SW480 (cell line): ENCODE measurements at regions not wholly inside any gene's neighbourhood (a gene's known extent, or its start where the extent isn't known, plus 50 kb on each side); places are given as distances from the start of the nearest gene placed in this dataset.
"Not testable (repeated sequence)": the region's sequence is repeated elsewhere in the genome, so short reads cannot be mapped to it uniquely, and the experiment has no call there.

ENCODE experiments used
- DNase-seq: peaks from one replicate; pipeline ENCODE4 v3.0.0-alpha.2; 2016; ENCODE audit warnings: low spot score

DNA sequence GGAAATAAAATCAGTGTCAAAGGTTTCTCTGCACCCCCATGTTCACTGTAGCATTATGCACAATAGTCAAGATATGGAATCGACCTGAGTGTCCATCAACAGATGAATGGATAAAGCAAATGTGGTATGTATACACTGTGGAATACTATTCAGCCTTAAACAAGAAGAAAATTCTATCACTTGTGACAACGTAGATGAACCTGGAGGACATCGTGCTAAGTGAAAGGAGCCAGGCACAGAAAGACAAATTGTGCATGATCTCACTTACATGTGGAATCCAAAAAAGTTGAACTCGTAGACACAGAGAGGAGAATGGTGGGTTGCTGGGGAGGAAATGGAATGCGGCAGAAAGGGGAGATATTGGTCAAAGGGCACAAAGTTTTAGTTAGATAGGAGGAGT is 136.3 kb upstream of the ESR1 start:
- no peak for DNase-seq

DNA sequence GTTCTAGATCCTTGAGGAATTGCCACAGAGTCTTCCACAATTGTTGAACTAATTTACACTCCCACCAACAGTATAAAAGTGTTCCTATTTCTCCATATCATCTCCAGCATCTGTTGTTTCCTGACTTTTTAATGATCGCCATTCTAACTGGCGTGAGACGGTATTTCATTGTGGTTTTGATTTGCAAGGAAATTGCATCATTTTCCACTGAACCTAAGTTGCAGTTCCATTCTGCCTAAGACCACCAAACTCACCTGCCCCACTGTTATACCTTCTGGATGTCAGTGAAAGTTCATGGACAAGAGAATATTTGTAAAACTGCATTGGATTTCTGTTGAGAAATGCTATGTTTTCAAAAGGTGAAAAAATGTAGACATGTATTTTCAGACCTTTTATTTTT is 132.9 kb upstream of the ESR1 start:
- no peak for DNase-seq

DNA sequence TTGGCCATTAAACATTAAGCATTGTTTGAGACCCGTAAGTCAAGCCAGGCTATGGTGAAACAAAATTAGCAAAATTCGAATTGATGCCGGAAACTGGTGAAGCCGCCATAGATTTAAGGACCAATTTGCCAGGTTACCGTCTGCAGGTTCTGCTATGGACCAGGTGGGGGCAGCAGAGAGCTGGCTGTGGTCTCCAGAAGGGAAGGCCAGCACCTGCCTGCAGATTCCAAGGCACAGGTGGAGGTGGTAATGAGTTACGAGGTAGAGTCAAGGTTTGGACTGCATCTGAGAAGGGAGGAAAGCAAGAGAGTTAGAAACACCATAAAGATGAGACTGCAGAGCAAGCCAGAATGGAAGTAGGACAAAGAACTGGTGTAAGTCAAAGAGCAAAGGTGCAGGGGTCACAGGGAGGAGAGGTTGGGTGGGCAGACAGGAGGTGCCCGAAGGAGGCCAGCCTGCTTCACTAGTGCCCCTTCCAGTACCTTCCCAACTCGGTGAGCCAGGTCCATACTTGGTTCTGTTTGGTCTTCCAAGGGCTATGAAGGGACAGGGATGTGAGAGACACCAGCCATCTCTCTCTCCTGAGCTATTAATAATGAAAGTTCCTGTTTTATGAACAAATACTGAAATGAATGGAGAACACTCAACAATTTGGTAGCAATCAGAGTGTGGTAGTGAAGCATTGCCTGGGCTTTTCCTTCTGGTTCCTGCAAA is 131.6 kb upstream of the ESR1 start:
- peak; percentile 56 for DNase-seq

DNA sequence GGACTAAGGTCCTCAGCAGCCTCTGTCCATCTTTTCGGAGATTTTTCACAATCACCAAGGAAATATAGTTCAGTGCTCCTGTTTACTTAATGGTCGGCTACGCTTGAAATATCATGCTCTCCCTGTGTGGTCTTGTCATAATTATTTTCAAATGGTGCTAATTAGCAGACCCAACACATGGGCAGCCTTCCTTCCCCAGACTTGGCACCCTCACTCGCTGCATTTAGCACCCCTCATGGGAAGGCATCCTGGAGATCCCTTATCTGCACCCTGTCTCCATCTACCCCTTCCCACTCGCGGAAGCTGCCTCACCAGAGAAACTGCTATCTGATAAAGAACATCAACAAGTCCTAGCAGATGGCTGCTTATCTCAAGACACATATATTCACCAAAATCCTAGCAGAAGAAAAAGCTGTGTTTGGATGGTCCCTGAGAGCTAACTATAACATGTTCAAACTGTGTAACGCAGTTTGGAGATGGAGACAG is 131.0 kb upstream of the ESR1 start:
- DNase-seq = no peak

DNA sequence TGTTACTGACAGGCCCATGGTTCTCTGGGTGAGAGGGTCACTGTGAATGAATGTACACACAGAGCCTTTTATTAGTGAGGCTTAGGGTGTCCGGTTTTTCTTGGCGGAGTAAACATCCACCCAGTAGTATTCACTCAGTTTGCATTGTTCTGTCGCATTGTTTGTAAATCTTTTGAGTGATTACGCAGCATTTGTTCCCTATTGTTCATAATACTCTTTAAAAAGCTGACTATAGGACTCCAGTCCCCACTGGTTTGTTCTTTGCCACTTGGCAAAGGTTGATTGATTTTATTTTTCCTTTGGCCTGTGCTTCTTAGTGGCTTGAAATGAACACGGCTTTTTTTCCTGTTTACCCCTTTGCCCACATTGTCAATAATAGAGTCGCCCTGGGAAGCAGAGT is 130.1 kb upstream of the ESR1 start:
- no peak for DNase-seq

DNA sequence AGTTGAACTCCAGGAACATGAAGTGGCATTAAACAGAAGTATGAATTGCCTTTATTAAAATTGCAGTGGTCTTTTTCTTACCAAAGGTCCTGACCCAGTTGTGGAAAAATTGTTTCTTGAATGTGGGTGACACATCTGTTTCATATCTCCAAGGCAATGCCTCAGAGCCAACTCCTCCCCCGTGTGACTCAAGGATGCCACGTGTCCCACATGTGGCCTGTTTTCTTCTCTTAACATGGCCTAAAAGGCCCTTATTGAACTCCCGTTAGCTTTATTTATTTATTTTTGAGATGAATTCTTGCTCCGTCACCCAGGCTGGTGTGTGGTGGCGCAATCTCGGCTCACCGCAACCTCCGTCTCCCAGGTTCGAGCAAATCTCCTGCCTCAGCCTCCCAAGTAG is 128.4 kb upstream of the ESR1 start:
- DNase-seq = no peak

DNA sequence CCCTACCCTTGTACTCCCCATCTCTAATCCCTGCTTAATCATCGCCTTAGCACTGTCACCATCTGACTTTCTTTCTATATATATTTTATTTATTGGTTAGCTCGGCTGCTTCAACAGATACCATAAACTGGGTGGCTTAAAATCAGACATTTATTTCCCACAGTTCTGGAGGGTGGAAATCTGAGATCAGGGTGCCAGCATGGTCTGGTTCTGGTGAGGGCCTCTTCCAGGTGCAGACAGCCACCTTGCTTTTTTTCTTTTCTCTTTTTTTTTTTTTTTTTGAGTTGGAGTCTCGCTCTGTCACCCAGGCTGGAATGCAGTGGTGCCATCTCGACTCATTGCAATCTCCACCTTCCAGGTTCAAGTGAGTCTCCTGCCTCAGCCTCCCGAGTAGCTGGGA is 127.5 kb upstream of the ESR1 start:
- no peak for DNase-seq

DNA sequence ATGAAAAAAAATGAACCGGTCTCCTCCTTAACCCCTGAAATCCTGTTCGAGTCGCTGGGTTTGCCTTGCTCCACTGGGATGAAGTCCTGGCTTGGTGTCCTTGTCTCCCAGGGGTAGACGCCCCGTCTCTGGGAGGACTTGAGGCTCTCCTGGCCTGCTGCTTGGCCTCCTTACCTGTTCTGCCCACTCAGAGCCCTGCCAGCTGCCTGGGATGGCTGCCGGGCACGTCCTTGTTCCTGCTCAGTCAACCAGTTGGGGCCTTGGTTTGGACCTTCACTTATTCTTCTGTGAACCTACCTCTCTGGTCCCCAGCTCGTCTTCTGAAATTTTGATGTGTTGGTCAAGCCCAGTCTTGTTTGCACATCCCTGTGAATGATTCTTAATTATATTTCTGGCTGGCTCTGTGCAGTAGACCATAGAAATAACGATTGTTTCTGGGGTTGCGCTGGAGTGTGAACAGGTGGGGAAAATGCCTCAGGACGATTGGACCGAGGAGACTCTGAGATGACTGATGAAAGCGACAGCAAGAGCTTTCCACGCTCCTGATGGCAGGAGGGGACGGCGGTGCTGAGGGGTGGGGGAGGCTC is 126.5 kb upstream of the ESR1 start:
- no peak for DNase-seq

DNA sequence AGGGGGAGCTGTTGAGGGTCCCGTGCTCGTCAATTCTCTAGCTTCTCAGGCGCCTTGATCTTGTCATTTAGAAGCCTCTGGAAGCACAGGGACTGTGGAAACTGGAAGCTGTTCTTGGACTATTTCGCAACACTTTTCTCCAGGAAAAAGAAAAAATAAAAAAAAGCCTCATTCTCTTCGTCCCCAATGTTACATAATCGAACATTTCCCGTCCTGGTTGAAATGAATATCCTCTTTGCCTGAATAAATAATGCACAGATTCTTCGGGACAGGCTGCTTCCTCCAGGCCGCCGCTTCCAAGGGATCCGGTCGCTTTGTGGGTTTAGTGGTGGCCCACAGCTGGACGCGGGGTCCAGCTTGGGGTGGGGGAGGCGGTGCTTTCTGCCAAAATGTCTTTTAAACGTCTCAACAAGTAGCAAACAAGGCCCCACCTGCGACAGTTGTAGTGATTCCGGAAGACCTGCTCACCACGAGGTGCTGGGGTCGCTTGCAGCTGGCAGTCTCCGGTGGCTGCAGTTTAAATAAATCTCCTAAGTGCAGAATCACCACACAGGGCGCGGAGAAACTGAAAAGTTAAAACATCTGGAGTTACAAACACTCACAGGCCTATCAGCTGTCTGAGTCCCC is 125.9 kb upstream of the ESR1 start:
- no peak for DNase-seq

DNA sequence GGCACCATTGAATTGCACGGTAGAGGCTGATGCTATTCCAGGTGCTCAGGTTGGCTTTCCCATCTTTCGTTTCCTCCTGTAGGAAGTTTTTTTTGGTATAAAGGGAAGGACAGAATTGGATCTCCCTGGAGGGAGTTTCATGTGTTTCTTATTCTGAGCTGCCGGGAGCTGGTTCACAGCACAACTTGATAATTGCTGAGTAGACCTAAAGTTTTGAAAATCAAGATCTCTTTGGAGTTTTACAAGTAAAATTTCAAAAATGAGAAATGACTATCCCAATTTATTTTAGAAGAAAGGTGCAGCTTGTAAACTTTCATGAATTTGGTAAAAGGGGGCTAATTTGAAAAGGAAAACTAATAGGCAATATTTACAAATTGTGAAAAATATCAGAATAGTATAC is 125.2 kb upstream of the ESR1 start:
- no peak for DNase-seq

DNA sequence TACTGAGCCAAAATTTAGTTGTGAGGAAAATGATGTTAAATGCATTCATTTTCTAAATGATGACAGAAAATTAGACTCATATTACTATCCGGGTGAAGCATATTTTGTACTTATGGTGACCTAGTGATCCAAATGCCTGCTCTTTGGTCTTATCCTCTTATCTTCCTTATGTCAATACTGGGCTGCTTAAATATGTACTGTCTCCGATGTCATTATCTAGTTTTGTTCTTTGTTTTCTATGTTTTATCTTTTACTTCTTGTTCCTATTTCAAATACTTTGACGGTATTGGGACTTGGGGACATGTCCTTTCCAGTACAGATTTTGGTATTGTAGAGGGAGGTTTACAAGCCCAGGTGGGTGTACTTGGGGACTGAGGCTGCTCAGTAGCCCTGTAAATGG is 124.6 kb upstream of the ESR1 start:
- no peak for DNase-seq

DNA sequence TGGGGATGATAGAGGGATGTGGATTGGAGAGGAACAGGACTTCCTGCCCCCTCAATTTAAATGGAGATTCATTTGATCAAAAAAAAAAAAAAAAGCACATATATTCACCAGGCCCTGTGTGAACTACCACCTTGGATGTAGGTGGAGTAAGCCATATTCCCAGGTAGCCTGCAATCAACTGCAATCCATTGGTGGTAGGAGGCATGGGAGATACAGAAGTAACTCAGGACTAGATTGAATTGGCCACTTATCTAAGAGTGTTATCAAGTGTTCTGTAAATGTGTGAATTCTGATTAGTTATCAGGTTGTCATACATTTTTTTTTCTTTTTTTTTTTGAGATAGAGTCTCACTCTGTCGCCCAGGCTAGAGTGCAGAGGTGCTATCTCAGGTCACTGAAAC is 124.1 kb upstream of the ESR1 start:
- DNase-seq = no peak

DNA sequence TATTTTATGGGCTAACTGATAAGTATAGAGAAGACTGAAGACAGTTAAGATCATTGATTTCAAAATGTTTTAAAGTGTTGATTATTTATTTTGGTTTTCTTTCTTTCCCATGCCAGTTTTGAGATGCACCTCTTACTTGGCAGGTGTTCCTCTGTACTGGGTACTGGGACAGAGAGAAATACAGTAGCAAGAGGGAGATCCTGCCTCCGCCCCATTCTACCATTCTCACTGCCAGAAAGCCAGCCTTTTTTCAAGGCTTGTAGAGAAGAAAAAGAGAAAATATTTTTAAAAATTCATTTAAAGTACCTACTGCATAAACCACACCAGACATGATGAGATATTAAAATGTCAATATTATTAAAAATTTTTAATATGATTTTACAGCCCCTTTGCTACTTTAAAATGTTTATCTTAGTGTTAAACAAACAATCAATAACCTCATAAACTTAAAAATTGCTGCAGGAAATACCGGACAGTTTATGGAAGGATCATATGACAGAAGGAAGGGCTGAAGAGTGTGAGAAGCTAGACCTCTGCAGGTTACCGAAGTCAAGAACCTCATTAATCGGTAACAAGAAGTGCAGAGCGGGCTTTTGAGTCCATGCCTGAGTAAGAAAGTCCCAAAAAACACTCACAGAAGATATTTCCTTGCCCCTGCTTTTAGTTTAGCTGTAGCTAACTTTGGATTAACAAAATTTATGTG is 117.8 kb upstream of the ESR1 start:
- no peak for DNase-seq

DNA sequence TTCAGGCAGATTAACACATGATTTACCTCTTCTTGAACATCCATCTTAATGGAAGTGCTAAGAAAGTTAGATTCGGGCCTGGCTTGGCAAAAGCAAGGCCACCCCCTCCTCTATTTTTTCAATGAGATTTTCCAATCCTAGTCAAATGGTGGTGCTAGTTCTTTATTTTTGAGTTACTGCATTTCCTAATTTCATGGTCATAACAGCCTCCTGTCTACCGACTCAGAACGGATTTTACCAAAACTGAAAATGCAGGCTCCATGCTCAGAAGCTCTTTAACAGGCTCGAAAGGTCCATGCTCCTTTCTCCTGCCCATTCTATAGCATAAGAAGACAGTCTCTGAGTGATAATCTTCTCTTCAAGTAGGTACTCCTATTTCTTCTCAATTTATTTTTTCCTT is 117.2 kb upstream of the ESR1 start:
- no peak for DNase-seq

DNA sequence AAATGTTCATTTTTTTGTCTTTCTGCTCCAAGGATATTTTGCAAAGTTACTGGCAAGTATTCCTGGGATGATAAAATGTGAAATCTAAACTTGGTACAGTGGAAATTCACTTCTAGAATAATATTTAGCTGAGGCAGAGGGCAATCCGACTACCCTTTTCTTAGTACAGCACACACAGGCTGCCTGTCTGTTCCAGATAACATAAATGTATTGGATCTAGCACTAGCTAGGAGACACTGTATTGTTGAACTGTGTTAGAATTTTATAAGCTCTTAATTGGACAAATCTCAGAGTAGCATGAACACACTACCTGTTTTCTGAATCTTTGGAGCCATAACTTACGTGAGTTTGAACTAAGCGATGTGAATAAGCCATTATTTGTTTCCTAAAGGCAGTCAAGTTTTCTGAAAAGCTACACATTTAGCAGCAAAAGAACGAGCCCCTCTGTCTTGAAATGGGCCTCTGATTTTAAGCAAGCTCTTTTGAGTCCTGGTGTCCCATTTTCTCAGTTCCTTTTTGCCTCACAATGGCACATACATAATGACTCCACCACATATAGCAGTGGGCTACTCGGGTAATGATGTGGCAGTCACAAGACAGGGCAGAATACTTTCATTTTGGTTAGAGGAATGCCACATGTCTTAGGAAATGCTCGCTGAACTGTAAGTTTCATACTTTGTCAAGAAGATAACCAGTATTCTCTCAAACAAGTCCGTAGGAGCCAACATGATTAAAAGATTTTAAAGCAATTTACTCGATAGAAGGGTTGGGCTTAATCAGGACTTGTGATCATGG is 116.5 kb upstream of the ESR1 start:
- no peak for DNase-seq

DNA sequence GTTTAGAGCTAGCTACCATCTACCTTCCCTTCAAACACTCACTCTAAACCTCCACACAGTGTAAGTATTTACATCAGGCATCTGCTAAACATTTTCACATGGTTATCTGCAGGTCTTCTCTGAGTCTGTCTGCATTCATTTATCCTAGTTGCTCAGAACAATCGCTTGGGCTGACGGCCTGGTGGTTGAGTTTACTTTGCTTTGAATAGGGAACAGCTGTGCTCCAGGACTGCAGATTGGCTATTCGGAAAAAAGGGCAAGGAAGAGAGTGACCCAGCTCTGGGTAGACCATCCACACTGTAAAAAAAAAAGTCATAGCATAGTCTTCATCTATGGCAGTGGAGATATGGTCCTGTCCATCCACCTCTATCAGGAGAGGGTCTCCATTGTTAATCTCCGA is 115.3 kb upstream of the ESR1 start:
- no peak for DNase-seq

DNA sequence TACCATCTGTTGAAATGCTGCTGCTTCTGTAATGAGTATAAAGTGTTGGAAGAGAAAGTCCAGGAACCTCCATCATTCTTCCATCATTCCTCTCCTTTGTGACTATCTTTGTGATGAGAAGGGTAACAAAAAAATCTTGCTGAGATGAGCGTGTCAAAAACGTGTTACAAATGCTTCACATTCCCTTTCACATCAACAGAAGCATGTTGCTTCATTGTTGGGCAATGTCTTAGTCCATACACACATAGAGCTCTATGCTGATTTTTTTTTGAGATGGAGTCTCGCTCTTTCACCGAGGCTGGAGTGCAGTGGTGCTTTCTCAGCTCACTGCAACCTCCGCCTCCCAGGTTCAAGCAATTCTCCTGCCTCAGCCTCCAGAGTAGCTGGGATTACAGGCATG is 114.1 kb upstream of the ESR1 start:
- DNase-seq = no peak

DNA sequence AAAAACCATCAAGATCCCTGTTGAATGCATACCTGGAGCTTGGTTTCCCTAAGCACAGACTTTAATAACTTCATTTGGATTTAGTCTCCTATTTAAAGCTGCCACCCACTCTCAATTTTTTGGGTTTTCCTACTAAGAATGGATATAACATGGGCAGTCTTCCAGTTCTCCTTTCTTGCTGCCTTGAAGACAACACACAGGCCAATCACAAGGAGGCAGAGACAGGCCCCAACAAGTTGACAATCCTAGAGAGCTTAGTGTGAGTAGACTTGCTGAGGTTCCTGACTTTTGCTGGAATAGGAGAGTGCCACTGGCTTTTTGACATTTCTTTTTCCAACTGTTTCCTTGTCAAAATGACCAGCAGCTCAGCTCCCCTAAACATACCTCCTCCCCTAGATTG is 112.3 kb upstream of the ESR1 start:
- no peak for DNase-seq

DNA sequence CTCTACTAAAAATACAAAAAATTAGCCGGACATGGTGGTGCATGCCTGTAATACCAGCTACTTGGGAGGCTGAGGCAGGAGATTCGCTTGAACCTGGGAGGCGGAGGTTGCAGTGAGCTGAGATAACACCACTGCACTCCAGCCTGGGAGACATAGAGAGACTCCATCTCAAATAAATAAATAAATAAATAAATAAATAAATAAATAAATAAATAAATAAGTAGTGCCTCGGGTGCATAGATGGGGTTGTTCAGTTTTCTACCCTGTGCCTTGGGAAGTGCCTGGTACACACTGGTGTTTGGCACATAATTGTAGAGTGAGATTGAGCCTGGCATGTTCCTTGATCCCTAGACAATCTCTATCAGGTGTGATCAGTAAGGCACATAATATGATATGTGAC is 111.2 kb upstream of the ESR1 start:
- not testable (repeated sequence) for DNase-seq

DNA sequence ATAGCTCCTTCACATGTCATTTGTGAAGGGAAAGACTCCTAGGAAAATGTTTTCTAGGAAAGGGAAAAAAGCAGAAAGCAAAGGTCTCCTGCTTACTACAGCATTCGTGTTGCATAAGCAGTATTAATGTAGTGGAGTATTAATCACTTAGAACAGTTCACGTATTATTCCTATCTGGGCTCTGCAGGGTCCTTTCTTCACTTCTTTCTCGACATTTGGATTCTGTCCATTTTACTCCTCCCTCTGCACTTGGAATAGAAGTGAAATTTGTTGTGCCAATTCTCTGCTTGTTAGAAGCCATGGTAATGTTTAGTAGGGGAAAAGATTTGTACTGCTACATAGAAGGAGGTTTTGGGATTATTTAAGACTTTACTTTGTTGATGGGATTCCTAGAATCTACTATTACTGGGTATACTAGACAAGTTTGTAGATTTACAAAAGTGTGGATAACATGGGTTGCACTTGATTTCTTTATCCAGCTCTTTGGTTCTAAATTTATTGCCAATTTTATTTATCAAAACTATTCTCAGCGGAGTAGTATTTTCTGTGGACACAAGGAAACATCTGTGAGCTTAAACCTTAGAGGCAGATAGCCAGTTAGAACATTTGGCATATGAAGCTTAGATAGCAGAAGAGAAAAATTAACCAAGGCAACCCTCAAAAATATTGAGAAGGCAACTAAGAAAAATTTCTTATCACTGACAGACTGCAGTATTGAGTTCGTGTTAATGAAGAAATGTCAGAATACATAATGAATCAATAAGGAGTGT is 108.4 kb upstream of the ESR1 start:
- DNase-seq = no peak

DNA sequence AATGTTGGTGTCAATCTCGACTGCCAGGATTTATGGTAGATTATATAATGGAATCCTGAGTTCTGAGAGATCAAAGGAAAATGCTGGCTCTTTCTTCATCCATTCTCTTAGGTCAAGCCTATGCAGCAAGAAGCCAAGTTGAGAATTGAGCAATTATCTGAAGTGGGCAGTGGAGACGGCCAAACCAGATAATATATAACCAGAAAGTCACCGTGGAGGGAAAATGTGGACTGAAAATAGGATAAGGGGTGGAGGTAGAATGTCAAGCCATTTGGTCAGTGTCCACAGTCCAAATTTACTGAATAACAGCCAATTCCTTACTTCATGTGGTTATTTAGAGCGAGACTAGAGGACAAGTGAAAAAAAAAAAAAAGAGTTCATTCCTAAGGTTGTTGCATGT is 107.8 kb upstream of the ESR1 start:
- DNase-seq = no peak
